HCT116 (cell line): ENCODE measurements at regions not wholly inside any gene's neighbourhood (a gene's known extent, or its start where the extent isn't known, plus 50 kb on each side); places are given as distances from the start of the nearest gene placed in this dataset.

Experiments used
- ATF3 ChIP-seq: IDR thresholded peaks from 2 replicates; pipeline ENCODE4 v1.6.1; 2012
- CTCF ChIP-seq, 3 experiments: fragments of 200-600 bp in 1 of 3; sonication (generic) in 1 of 3; IDR thresholded peaks in 2 of 3; conservative IDR thresholded peaks in 1 of 3; 2 replicates each; pipeline ENCODE4 v1.5.1; 2012 to 2017; ENCODE audit warnings: low read depth in 2 of 3, low read length in 2 of 3, antibody characterized with exemption in 1 of 3, borderline replicate concordance in 1 of 3, control low read depth in 1 of 3, mild to moderate bottlenecking in 1 of 3, mixed read lengths in 1 of 3, mixed run types in 1 of 3, moderate library complexity in 1 of 3; ENCODE audit not compliant: insufficient read depth in 1 of 3
- EGR1 ChIP-seq: IDR thresholded peaks from 2 replicates; pipeline ENCODE4 v1.6.1; 2012; ENCODE audit warnings: low read depth
- EZH2 ChIP-seq: fragments of 200-600 bp; sonication (generic); IDR thresholded peaks from 2 replicates; pipeline ENCODE4 v1.6.1; 2017; ENCODE audit warnings: antibody characterized with exemption, mixed run types
- EZH2phosphoT487 ChIP-seq: fragments of 200-600 bp; IDR thresholded peaks from 2 replicates; pipeline ENCODE4 v1.6.1; 2018; ENCODE audit warnings: antibody characterized with exemption, borderline replicate concordance
- FOSL1 ChIP-seq: IDR thresholded peaks from 2 replicates; pipeline ENCODE4 v1.6.1; 2012; ENCODE audit warnings: low read depth
- JUND ChIP-seq: IDR thresholded peaks from 2 replicates; pipeline ENCODE4 v1.6.1; 2012
- POLR2A ChIP-seq: IDR thresholded peaks from 2 replicates; pipeline ENCODE4 v1.7.0; 2011; ENCODE audit warnings: borderline replicate concordance; ENCODE audit not compliant: insufficient read depth, insufficient read length; ENCODE audit errors: extremely low read depth
- POLR2AphosphoS5 ChIP-seq: IDR thresholded peaks from 2 replicates; pipeline ENCODE4 v1.6.1; 2011; ENCODE audit warnings: mild to moderate bottlenecking, low read depth, low read length, moderate library complexity
- REST ChIP-seq: IDR thresholded peaks from 2 replicates; pipeline ENCODE4 v1.6.1; 2012; ENCODE audit warnings: low read depth
- SIN3A ChIP-seq: IDR thresholded peaks from 2 replicates; pipeline ENCODE4 v1.6.1; 2012; ENCODE audit warnings: low read depth
- SP1 ChIP-seq: IDR thresholded peaks from 2 replicates; pipeline ENCODE4 v1.6.1; 2012; ENCODE audit warnings: low read depth
- SRF ChIP-seq: IDR thresholded peaks from 2 replicates; pipeline ENCODE4 v1.6.1; 2012; ENCODE audit warnings: low read depth

GRCh38 chr18:75477900-75478299, 50.4 kb upstream of the SMIM21 start:
- no peak for TF ChIP-seq POLR2A
- no peak for TF ChIP-seq CTCF (IDR thresholded peaks at IDR 0.05 in 2 of 3, conservative IDR thresholded peaks at IDR 0.05 in 1 of 3; ENCODE audit: borderline replicate concordance in 1 of 3, insufficient read depth in 1 of 3, low read depth in 2 of 3, low read length in 2 of 3)
- no peak for TF ChIP-seq SP1
- TF ChIP-seq EGR1, result no peak
- TF ChIP-seq REST, result no peak
- no peak for TF ChIP-seq EZH2
- TF ChIP-seq POLR2AphosphoS5, result no peak
- TF ChIP-seq FOSL1, result no peak
- no peak for TF ChIP-seq SIN3A
- TF ChIP-seq ATF3, result no peak
- no peak for TF ChIP-seq JUND
- TF ChIP-seq SRF, result no peak
- no peak for TF ChIP-seq EZH2phosphoT487
